Lung (tissue), 11 donors: ENCODE measurements at regions not wholly inside any gene's neighbourhood (a gene's known extent, or its start where the extent isn't known, plus 50 kb on each side); places are given as distances from the start of the nearest gene placed in this dataset.
"Not testable (repeated sequence)": the region's sequence is repeated elsewhere in the genome, so short reads cannot be mapped to it uniquely, and the experiment has no call there.

Experiments
- ATAC-seq: fragments of 200-7000 bp; cut with Tn5 transposase; one replicate; pipeline ENCODE4 v1.9.1; 2020; ENCODE audit warnings: moderate number of reproducible peaks; ENCODE audit not compliant: insufficient read depth, low FRiP score
- DNase-seq, 3 donors: peaks; one replicate each; pipeline ENCODE4 v3.0.0-alpha.2; 2013 to 2017
- H3K27ac ChIP-seq, 2 donors: one replicate each; pipeline ENCODE4 v1.5.1; 2013; ENCODE audit warnings: mild to moderate bottlenecking in 2 of 2, moderate library complexity in 2 of 2, control low read depth in 1 of 2, inconsistent platforms in 1 of 2, low read depth in 1 of 2, low read length in 1 of 2
- H3K27me3 ChIP-seq, 3 donors: one replicate each; pipeline ENCODE4 v1.5.1; 2013; ENCODE audit warnings: low read length in 2 of 3; ENCODE audit not compliant: control insufficient read depth in 3 of 3, insufficient read depth in 3 of 3
- H3K36me3 ChIP-seq, 4 donors: one replicate each; pipeline ENCODE4 v1.5.1; 2013; ENCODE audit warnings: low read length in 4 of 4, mild to moderate bottlenecking in 1 of 4, moderate library complexity in 1 of 4; ENCODE audit not compliant: control insufficient read depth in 4 of 4, insufficient read depth in 4 of 4
- H3K4me1 ChIP-seq, 5 donors: one replicate each; pipeline ENCODE4 v1.5.1; 2013; ENCODE audit warnings: low read length in 5 of 5, mild to moderate bottlenecking in 2 of 5, moderate library complexity in 1 of 5; ENCODE audit not compliant: control insufficient read depth in 5 of 5, insufficient read depth in 5 of 5
- H3K4me3 ChIP-seq: one replicate; pipeline ENCODE4 v1.5.1; 2013; ENCODE audit warnings: mild to moderate bottlenecking, control low read depth, moderate library complexity
- H3K9ac ChIP-seq, 2 donors: one replicate each; pipeline ENCODE4 v1.5.1; 2013; ENCODE audit warnings: low read length in 2 of 2, control low read depth in 1 of 2; ENCODE audit not compliant: insufficient read depth in 1 of 2
- H3K9me3 ChIP-seq, 4 donors: one replicate each; pipeline ENCODE4 v1.5.1; 2013; ENCODE audit warnings: low read length in 3 of 4, mild to moderate bottlenecking in 1 of 4, moderate library complexity in 1 of 4; ENCODE audit not compliant: control insufficient read depth in 4 of 4, insufficient read depth in 3 of 4
- WGBS, 2 donors: extraction: QIAGEN DNeasy Blood & Tissue Kit; methylation state at CpG; one replicate each; pipeline ENCODE4 v1.1.7; 2013; 5-methylcytosine and 5-hydroxymethylcytosine counted together
- TF ChIP-seq, protein P1 (sequence below): IDR thresholded peaks from 2 replicates; pipeline ENCODE4 v1.5.1; 2012; ENCODE audit warnings: mild to moderate bottlenecking; ENCODE audit errors: control extremely low read depth, extremely low read depth
- donor health status: control.
- donor health status: control.
- donor health status: Bipolar disorder and iron deficiency.
- donor health status: healthy.
- donor health status: DM: yes; HTN: yes; CAD: no.

DNA sequence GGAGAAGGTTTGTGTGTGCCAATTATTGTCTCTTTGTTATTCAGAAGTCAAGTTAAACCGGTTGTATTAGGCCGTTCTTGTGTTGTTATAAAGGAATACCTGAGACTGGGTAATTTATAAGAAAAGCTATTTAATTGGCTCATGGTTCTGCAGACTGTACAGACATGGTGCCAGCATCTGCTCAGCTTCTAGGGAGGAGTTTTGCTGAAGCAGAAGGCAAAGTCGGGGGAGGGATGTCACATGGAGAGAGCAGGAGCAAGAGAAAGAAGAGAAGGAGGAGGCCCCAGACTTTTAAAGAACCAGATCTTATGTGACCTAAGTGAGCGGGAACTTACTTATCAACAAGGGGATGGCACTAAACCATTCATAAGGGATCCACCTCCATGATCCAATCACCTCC lies 349.3 kb upstream of the PCDH18 start:
- no peak overlapping the region for H3K9ac ChIP-seq
- WGBS, 2 donors, result 79 to 82% methylated on average over 4 of the region's 4 CpGs
- no peaks in the 10 kb centered on the region for H3K36me3 ChIP-seq
- H3K4me1 ChIP-seq, result no peaks in the 10 kb centered on the region
- ATAC-seq (no peak), DNase-seq (no peak)
- TF ChIP-seq, protein P1, sequence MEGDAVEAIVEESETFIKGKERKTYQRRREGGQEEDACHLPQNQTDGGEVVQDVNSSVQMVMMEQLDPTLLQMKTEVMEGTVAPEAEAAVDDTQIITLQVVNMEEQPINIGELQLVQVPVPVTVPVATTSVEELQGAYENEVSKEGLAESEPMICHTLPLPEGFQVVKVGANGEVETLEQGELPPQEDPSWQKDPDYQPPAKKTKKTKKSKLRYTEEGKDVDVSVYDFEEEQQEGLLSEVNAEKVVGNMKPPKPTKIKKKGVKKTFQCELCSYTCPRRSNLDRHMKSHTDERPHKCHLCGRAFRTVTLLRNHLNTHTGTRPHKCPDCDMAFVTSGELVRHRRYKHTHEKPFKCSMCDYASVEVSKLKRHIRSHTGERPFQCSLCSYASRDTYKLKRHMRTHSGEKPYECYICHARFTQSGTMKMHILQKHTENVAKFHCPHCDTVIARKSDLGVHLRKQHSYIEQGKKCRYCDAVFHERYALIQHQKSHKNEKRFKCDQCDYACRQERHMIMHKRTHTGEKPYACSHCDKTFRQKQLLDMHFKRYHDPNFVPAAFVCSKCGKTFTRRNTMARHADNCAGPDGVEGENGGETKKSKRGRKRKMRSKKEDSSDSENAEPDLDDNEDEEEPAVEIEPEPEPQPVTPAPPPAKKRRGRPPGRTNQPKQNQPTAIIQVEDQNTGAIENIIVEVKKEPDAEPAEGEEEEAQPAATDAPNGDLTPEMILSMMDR, result no peak
- no peak overlapping the region for H3K27ac ChIP-seq
- no peak overlapping the region for H3K4me3 ChIP-seq
- H3K27me3 ChIP-seq, result no peaks in the 10 kb centered on the region
- no peaks in the 10 kb centered on the region for H3K9me3 ChIP-seq

DNA sequence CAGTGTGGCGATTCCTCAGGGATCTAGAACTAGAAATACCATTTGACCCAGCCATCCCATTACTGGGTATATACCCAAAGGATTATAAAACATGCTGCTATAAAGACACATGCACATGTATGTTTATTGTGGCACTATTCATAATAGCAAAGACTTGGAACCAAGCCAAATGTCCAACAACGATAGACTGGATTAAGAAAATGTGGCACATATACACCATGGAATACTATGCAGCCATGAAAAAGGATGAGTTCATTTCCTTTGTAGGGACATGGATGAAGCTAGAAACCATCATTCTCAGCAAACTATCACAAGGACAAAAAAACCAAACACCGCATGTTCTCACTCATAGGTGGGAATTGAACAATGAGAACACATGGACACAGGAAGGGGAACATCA lies 335.8 kb upstream of the PCDH18 start:
- 86 to 90% methylated on average over 2 of the region's 3 CpGs for WGBS, 2 donors
- not testable (repeated sequence) for ATAC-seq

DNA sequence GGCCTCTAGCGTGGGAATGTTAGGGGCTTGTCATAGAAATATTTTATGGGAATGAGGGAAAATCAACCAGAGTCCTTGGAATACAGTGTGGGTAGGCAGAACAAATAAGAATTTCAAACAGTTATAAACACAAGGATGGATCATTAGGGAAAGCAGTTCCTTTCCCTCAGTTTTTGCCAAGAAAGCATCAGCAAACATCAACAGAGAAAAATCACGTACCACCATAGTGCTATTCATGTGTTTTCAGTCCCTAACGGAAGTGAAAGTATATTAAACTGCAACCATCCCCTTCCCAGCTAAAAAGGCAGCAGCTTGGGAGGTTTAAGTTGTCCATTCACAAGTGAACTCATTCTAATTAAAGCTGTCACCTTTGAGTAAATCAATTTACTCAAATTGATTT lies 334.4 kb upstream of the PCDH18 start:
- TF ChIP-seq, protein P1, result no peak
- ATAC-seq (no peak), DNase-seq (peak in 2 of 3 donors; percentile 80 to 89)
- Histone ChIP-seq H3K36me3 (no peaks in the 10 kb centered on the region), H3K9me3 (no peaks in the 10 kb centered on the region), H3K27ac (no peak overlapping the region), H3K9ac (peak overlapping the region in 1 of 2 donors; percentile 19), H3K4me3 (no peak overlapping the region), H3K27me3 (no peaks in the 10 kb centered on the region), H3K4me1 (peaks cover 0 to 2% (median 0%) of the 10 kb centered on the region in 5 donors)
- 75 to 78% methylated on average over 3 of the region's 3 CpGs for WGBS, 2 donors

More for the DNA sequence above, 335.8 kb upstream of the PCDH18 start:
- not testable (repeated sequence) for H3K9me3 ChIP-seq, H3K27me3 ChIP-seq, H3K36me3 ChIP-seq, H3K9ac ChIP-seq, H3K27ac ChIP-seq, H3K4me3 ChIP-seq, H3K4me1 ChIP-seq, DNase-seq

DNA sequence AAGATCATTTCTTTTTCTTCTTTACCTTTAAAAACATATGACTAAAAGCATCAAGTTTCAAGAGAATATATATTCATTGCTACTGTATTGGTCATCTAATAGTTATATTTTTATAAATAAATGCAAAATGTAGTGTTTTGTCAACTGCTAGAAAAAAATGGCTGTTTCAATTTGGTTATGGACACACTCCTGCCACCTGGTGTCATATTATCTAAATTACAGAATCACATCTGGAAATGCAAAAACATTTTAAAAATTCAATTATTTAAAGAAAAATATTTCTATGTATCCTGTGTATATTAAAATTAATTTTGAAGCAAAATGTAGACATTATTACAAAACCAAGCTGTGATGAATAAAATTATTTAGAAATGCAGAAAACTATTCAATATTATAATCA lies 329.4 kb upstream of the PCDH18 start:
- ATAC-seq (no peak), DNase-seq (peak in 2 of 3 donors; percentile 22 to 55)
- Histone ChIP-seq H3K27me3 (no peaks in the 10 kb centered on the region), H3K9me3 (no peaks in the 10 kb centered on the region), H3K4me3 (no peak overlapping the region), H3K4me1 (peaks cover 0 to 2% (median 0%) of the 10 kb centered on the region in 5 donors), H3K9ac (no peak overlapping the region), H3K36me3 (no peaks in the 10 kb centered on the region), H3K27ac (no peak overlapping the region)
- TF ChIP-seq, protein P1, result no peak
